IMR-90 (cell line): ENCODE measurements at regions not wholly inside any gene's neighbourhood (a gene's known extent, or its start where the extent isn't known, plus 50 kb on each side); places are given as distances from the start of the nearest gene placed in this dataset.

ENCODE experiments used
- ATAC-seq: fragments of 200-7000 bp; cut with Tn5 transposase; 2 replicates; pipeline ENCODE4 v1.9.1; 2020; ENCODE audit warnings: low read depth, mild to moderate bottlenecking, moderate library complexity
- BruUV-seq: library from RNA; stranded (reverse); fragments of 400-500 nt; replicated peaks from 2 replicates; lab custom pipeline; 2021; lab: Mats Ljungman, UMichigan
- CTCF ChIA-PET: fragments of 300-600 bp; formaldehyde crosslinking; extraction: SDS; loops from one replicate; lab custom pipeline; 2021; ENCODE audit warnings: antibody characterized with exemption; lab: Yijun Ruan, JAX
- POLR2A ChIA-PET: fragments of 300-600 bp; sonication (Branson Sonifier 250); formaldehyde crosslinking; loops from one replicate; lab custom pipeline; 2022; ENCODE audit warnings: antibody characterized with exemption; ENCODE audit not compliant: unreplicated experiment; lab: Charles Lee
- DNase-seq: peaks from one replicate; pipeline ENCODE4 v3.0.0; 2013
- H2AFZ ChIP-seq: replicated peaks from 2 replicates; pipeline ENCODE3; 2013; ENCODE audit warnings: low read length, mild to moderate bottlenecking; ENCODE audit not compliant: poor library complexity
- H2AK5ac ChIP-seq: 2 replicates; pipeline ENCODE4 v1.6.1; 2013; ENCODE audit warnings: low read depth, low read length, inconsistent platforms
- H2AK9ac ChIP-seq: replicated peaks from 2 replicates; pipeline ENCODE3; 2013; ENCODE audit warnings: mild to moderate bottlenecking, low read depth, low read length, moderate library complexity; ENCODE audit not compliant: poor library complexity
- H2BK120ac ChIP-seq: 2 replicates; pipeline ENCODE4 v1.6.1; 2013; ENCODE audit warnings: low read depth, low read length, inconsistent platforms
- H2BK15ac ChIP-seq: 3 replicates; pipeline ENCODE4 v1.6.1; 2013; ENCODE audit warnings: low read depth, low read length, inconsistent platforms
- H2BK20ac ChIP-seq: 2 replicates; pipeline ENCODE4 v1.6.1; 2013; ENCODE audit warnings: low read depth, mild to moderate bottlenecking, inconsistent platforms, low read length, moderate library complexity
- H2BK5ac ChIP-seq: 2 replicates; pipeline ENCODE4 v1.6.1; 2013; ENCODE audit warnings: mild to moderate bottlenecking, low read depth, low read length, inconsistent platforms; ENCODE audit not compliant: poor library complexity, severe bottlenecking
- H3K14ac ChIP-seq: replicated peaks from 2 replicates; pipeline ENCODE4 v1.6.1; 2013; ENCODE audit warnings: low read depth, low read length, inconsistent platforms
- H3K18ac ChIP-seq: 2 replicates; pipeline ENCODE4 v1.6.1; 2013; ENCODE audit warnings: low read depth, low read length, control low read depth
- H3K23ac ChIP-seq: 2 replicates; pipeline ENCODE4 v1.6.1; 2013; ENCODE audit warnings: low read depth, low read length, inconsistent platforms
- H3K27ac ChIP-seq: 2 replicates; pipeline ENCODE4 v1.5.1; 2013; ENCODE audit warnings: mild to moderate bottlenecking, control low read depth, low read length; ENCODE audit not compliant: insufficient read depth
- H3K27me3 ChIP-seq: 2 replicates; pipeline ENCODE4 v1.6.1; 2013; ENCODE audit warnings: low read length; ENCODE audit not compliant: control insufficient read depth, insufficient read depth
- H3K36me3 ChIP-seq: 2 replicates; pipeline ENCODE4 v1.6.1; 2013; ENCODE audit warnings: low read length, mixed read lengths; ENCODE audit not compliant: control insufficient read depth, insufficient read depth
- H3K4ac ChIP-seq: 2 replicates; pipeline ENCODE4 v1.6.1; 2013; ENCODE audit warnings: low read depth, low read length, inconsistent platforms
- H3K4me1 ChIP-seq: 2 replicates; pipeline ENCODE4 v1.6.1; 2013; ENCODE audit warnings: low read length, mixed read lengths; ENCODE audit not compliant: control insufficient read depth, insufficient read depth
- H3K4me2 ChIP-seq: 2 replicates; pipeline ENCODE4 v1.6.1; 2013; ENCODE audit warnings: low read depth, mild to moderate bottlenecking, control low read depth, low read length, moderate library complexity
- H3K4me3 ChIP-seq: 2 replicates; pipeline ENCODE4 v1.5.1; 2013; ENCODE audit warnings: low read depth, mild to moderate bottlenecking, control low read depth, low read length, moderate library complexity; ENCODE audit not compliant: insufficient read depth
- H3K56ac ChIP-seq: 2 replicates; pipeline ENCODE4 v1.6.1; 2013; ENCODE audit warnings: low read length, inconsistent platforms; ENCODE audit not compliant: insufficient read depth; ENCODE audit errors: extremely low read depth
- H3K79me1 ChIP-seq, 2 experiments: 2 replicates each; pipeline ENCODE4 v1.6.1; 2013; ENCODE audit warnings: low read length in 2 of 2, inconsistent platforms in 1 of 2, low read depth in 1 of 2
- H3K9ac ChIP-seq: 2 replicates; pipeline ENCODE4 v1.6.1; 2013; ENCODE audit warnings: low read depth, low read length, control low read depth
- H3K9me1 ChIP-seq: 2 replicates; pipeline ENCODE4 v1.6.1; 2013; ENCODE audit warnings: low read length, inconsistent platforms; ENCODE audit not compliant: insufficient read depth
- H3K9me3 ChIP-seq: 2 replicates; pipeline ENCODE4 v1.6.1; 2013; ENCODE audit warnings: low read length; ENCODE audit not compliant: control insufficient read depth, insufficient read depth
- H4K20me1 ChIP-seq: 2 replicates; pipeline ENCODE4 v1.6.1; 2013; ENCODE audit warnings: low read length, inconsistent platforms; ENCODE audit not compliant: insufficient read depth
- H4K5ac ChIP-seq: 2 replicates; pipeline ENCODE4 v1.6.1; 2013; ENCODE audit warnings: mild to moderate bottlenecking, low read depth, low read length, control low read depth
- H4K8ac ChIP-seq, 2 experiments: 2 replicates each; pipeline ENCODE4 v1.6.1; 2013; ENCODE audit warnings: low read depth in 2 of 2, low read length in 2 of 2, control low read depth in 1 of 2, inconsistent platforms in 1 of 2
- H4K91ac ChIP-seq: 2 replicates; pipeline ENCODE4 v1.6.1; 2013; ENCODE audit warnings: low read depth, low read length, inconsistent platforms; ENCODE audit not compliant: insufficient read depth
- BHLHE40 ChIP-seq: fragments of 150-350 bp; IDR thresholded peaks from 2 replicates; pipeline ENCODE4 v1.6.1; 2016; ENCODE audit warnings: mild to moderate bottlenecking, low read depth, low read length
- CEBPB ChIP-seq: IDR thresholded peaks from 2 replicates; pipeline ENCODE4 v1.6.1; 2012; ENCODE audit warnings: low read depth, low read length, improper control_type of control experiment
- CHD1 ChIP-seq: IDR thresholded peaks from 2 replicates; pipeline ENCODE4 v1.6.1; 2012; ENCODE audit warnings: low read depth, low read length, improper control_type of control experiment
- CTCF ChIP-seq: conservative IDR thresholded peaks from 2 replicates; pipeline ENCODE4 v1.5.1; 2012; ENCODE audit warnings: mild to moderate bottlenecking, low read depth, low read length, improper control_type of control experiment
- ELK1 ChIP-seq: fragments of 150-350 bp; IDR thresholded peaks from 2 replicates; pipeline ENCODE4 v1.6.1; 2016; ENCODE audit warnings: low read depth, mild to moderate bottlenecking, low read length, moderate library complexity, borderline replicate concordance
- FOS ChIP-seq: fragments of 150-350 bp; IDR thresholded peaks from 2 replicates; pipeline ENCODE4 v1.6.1; 2016; ENCODE audit warnings: low read depth, low read length
- MAFK ChIP-seq: IDR thresholded peaks from 2 replicates; pipeline ENCODE4 v1.6.1; 2012; ENCODE audit warnings: low read depth, low read length, improper control_type of control experiment
- MAZ ChIP-seq: IDR thresholded peaks from 2 replicates; pipeline ENCODE4 v1.6.1; 2012; ENCODE audit warnings: low read depth, mild to moderate bottlenecking, low read length, improper control_type of control experiment, moderate library complexity, borderline replicate concordance
- MXI1 ChIP-seq: IDR thresholded peaks from 2 replicates; pipeline ENCODE4 v1.6.1; 2012; ENCODE audit warnings: low read depth, mild to moderate bottlenecking, low read length, moderate library complexity, borderline replicate concordance
- NFE2L2 ChIP-seq: fragments of 150-350 bp; IDR thresholded peaks from 2 replicates; pipeline ENCODE4 v1.6.1; 2016; ENCODE audit warnings: low read depth, mild to moderate bottlenecking, low read length
- POLR2A ChIP-seq: IDR thresholded peaks from 2 replicates; pipeline ENCODE4 v1.6.1; 2012; ENCODE audit warnings: mild to moderate bottlenecking, low read depth, low read length
- RAD21 ChIP-seq: IDR thresholded peaks from 2 replicates; pipeline ENCODE4 v1.6.1; 2012; ENCODE audit warnings: low read length, improper control_type of control experiment
- RCOR1 ChIP-seq: IDR thresholded peaks from 2 replicates; pipeline ENCODE4 v1.6.1; 2012; ENCODE audit warnings: mild to moderate bottlenecking, low read length, improper control_type of control experiment; ENCODE audit not compliant: insufficient replicate concordance
- RFX5 ChIP-seq: IDR thresholded peaks from 2 replicates; pipeline ENCODE4 v1.8.0; 2012; ENCODE audit warnings: low read depth, mild to moderate bottlenecking, low read length, moderate library complexity
- SMC3 ChIP-seq: fragments of 150-350 bp; IDR thresholded peaks from 2 replicates; pipeline ENCODE4 v1.6.1; 2016; ENCODE audit warnings: low read depth, mild to moderate bottlenecking, antibody characterized with exemption, low read length, moderate library complexity
- USF2 ChIP-seq: fragments of 150-350 bp; IDR thresholded peaks from 2 replicates; pipeline ENCODE4 v1.6.1; 2017; ENCODE audit warnings: mild to moderate bottlenecking, antibody characterized with exemption, low read length, low read depth
- WGBS, 2 experiments: methylation state at CpG; one replicate each; pipeline versions ENCODE4 v1.1.5 to v1.1.7; 2013; ENCODE audit warnings: missing lambda C conversion rate in 2 of 2; ENCODE audit not compliant: insufficient read length in 1 of 2; ENCODE audit errors: extremely low coverage in 2 of 2; 5-methylcytosine and 5-hydroxymethylcytosine counted together
- dilution Hi-C: fragments of 300-500 bp; cut with HindIII; formaldehyde crosslinking; loops from one replicate; pipeline ENCODE4 v1.14.3; 2018; ENCODE audit warnings: low sequenced_read_pairs; ENCODE audit not compliant: unreplicated experiment
- in situ Hi-C: fragments of 300-500 bp; cut with MboI; formaldehyde crosslinking; loops from 3 replicates; pipeline ENCODE4 v1.14.3; 2019; ENCODE audit warnings: low sequenced_read_pairs, inconsistent platforms, mixed read lengths
- intact Hi-C: fragments of 100-400 bp; cut with micrococcal nuclease; formaldehyde crosslinking; loops from 2 replicates; pipeline ENCODE4 v1.10.0; 2022

- Histone ChIP-seq H3K36me3 (no peaks in the 10 kb centered on the region), H3K4me3 (no peak overlapping the region), H4K5ac (no peak overlapping the region), H2AFZ (no peak overlapping the region), H2BK5ac (no peak overlapping the region), H3K9ac (no peak overlapping the region), H3K14ac (no peak overlapping the region), H4K20me1 (no peaks in the 10 kb centered on the region), H2BK120ac (no peak overlapping the region), H2AK5ac (no peak overlapping the region), H3K18ac (no peak overlapping the region), H4K8ac (no peak overlapping the region), H3K27ac (no peak overlapping the region), H3K23ac (no peak overlapping the region), H3K9me1 (no peaks in the 10 kb centered on the region), H3K79me1 (no peaks in the 10 kb centered on the region), H2AK9ac (no peak overlapping the region), H2BK15ac (no peak overlapping the region), H3K4me2 (no peak overlapping the region), H3K4me1 (no peaks in the 10 kb centered on the region), H2BK20ac (no peak overlapping the region), H3K9me3 (no peaks in the 10 kb centered on the region), H4K91ac (no peak overlapping the region), H3K4ac (no peak overlapping the region), H3K56ac (no peak overlapping the region), H3K27me3 (no peaks in the 10 kb centered on the region)
- TF ChIP-seq ELK1: no peak
- no peak for TF ChIP-seq MAFK
- TF ChIP-seq RCOR1: no peak
- no peak for TF ChIP-seq USF2
- no peak for TF ChIP-seq RFX5
- no peak for TF ChIP-seq SMC3
- no peak for TF ChIP-seq POLR2A
- no peak for TF ChIP-seq BHLHE40
- no peak for TF ChIP-seq CEBPB
- TF ChIP-seq CHD1: no peak
- no peak for TF ChIP-seq MXI1
- no peak for TF ChIP-seq FOS
- no peak for TF ChIP-seq NFE2L2
- no peak for TF ChIP-seq MAZ
- TF ChIP-seq RAD21: no peak
- no peak for TF ChIP-seq CTCF
- dilution Hi-C loops: no loop called here
- intact Hi-C loops: no loop called here
- ATAC-seq: no peak
- CTCF ChIA-PET: no interaction called here
- no peak for DNase-seq
- POLR2A ChIA-PET: no interaction called here
- in situ Hi-C loops: no loop called here
- BruUV-seq: no TSS peak
- WGBS, 2 experiments: no CpG with 5 or more reads among the region's 6 CpGs
Measured at GRCh38 chr7:96596120-96596826, 113.4 kb downstream of the SEM1 start.
